Lower lobe of right lung (tissue), 2 donors: ENCODE measurements at regions not wholly inside any gene's neighbourhood (a gene's known extent, or its start where the extent isn't known, plus 50 kb on each side); places are given as distances from the start of the nearest gene placed in this dataset.
A peak's percentile ranks its signal among the peaks of the same experiment; 100 is the strongest.

ENCODE experiments used
- ATAC-seq, 2 donors: fragments of 200-7000 bp; cut with Tn5 transposase; one replicate each; pipeline ENCODE4 v1.9.1; 2020 to 2022; ENCODE audit warnings: mild to moderate bottlenecking in 2 of 2, moderate library complexity in 2 of 2
- DNase-seq: peaks from one replicate; pipeline ENCODE4 v3.0.0-alpha.2; 2020
- H3K27ac ChIP-seq: fragments of 200-600 bp; one replicate; pipeline ENCODE4 v1.8.0; 2022
- H3K27me3 ChIP-seq: fragments of 200-600 bp; one replicate; pipeline ENCODE4 v1.8.0; 2022; ENCODE audit warnings: low read depth
- H3K36me3 ChIP-seq: fragments of 200-600 bp; one replicate; pipeline ENCODE4 v1.8.0; 2022; ENCODE audit warnings: mild to moderate bottlenecking
- H3K4me1 ChIP-seq: fragments of 200-600 bp; one replicate; pipeline ENCODE4 v1.8.0; 2022
- H3K4me3 ChIP-seq: fragments of 200-600 bp; one replicate; pipeline ENCODE4 v1.8.0; 2022; ENCODE audit warnings: mild to moderate bottlenecking
- H3K9me3 ChIP-seq: fragments of 200-600 bp; one replicate; pipeline ENCODE4 v1.8.0; 2022
- intact Hi-C: fragments of 100-400 bp; cut with DNase I; formaldehyde crosslinking; loops from one replicate; pipeline ENCODE4 v1.11.0; 2022
- TF ChIP-seq, protein P1 (sequence below): fragments of 200-600 bp; IDR thresholded peaks from one replicate; pipeline ENCODE4 v1.8.0; 2022; ENCODE audit warnings: antibody characterized with exemption, mild to moderate bottlenecking
- donor health status: DM: no; HTN: yes; CAD: no; lungs with severe emphysema.

DNA sequence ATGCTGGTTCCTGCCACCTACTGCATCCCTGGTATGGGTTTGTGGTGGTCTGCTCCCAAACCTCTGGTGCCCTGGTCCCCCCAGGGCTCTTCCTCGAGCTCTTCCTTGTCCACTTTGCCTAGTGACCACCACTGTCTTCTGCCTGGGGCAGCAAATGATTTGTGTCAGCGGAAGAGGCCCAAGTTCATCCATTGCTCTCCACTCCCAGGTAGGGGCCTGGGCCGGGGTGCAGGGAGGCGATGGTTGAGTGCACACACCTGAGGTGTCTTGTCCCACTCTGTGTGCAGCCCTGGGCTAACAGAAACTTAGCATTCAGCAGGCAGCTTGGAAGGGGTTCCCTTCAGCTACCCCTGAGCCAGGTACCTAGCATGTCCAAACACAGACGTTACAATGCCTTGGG is 75.6 kb upstream of the SOX3 start:
- no peaks in the 10 kb centered on the region for H3K36me3 ChIP-seq
- H3K9me3 ChIP-seq: no peaks in the 10 kb centered on the region
- H3K4me3 ChIP-seq: no peak overlapping the region
- intact Hi-C loops: no loop called here
- ATAC-seq (no peak), DNase-seq (no peak)
- no peaks in the 10 kb centered on the region for H3K27me3 ChIP-seq
- no peak overlapping the region for H3K27ac ChIP-seq
- no peaks in the 10 kb centered on the region for H3K4me1 ChIP-seq
- TF ChIP-seq, protein P1, sequence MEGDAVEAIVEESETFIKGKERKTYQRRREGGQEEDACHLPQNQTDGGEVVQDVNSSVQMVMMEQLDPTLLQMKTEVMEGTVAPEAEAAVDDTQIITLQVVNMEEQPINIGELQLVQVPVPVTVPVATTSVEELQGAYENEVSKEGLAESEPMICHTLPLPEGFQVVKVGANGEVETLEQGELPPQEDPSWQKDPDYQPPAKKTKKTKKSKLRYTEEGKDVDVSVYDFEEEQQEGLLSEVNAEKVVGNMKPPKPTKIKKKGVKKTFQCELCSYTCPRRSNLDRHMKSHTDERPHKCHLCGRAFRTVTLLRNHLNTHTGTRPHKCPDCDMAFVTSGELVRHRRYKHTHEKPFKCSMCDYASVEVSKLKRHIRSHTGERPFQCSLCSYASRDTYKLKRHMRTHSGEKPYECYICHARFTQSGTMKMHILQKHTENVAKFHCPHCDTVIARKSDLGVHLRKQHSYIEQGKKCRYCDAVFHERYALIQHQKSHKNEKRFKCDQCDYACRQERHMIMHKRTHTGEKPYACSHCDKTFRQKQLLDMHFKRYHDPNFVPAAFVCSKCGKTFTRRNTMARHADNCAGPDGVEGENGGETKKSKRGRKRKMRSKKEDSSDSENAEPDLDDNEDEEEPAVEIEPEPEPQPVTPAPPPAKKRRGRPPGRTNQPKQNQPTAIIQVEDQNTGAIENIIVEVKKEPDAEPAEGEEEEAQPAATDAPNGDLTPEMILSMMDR: no peak

DNA sequence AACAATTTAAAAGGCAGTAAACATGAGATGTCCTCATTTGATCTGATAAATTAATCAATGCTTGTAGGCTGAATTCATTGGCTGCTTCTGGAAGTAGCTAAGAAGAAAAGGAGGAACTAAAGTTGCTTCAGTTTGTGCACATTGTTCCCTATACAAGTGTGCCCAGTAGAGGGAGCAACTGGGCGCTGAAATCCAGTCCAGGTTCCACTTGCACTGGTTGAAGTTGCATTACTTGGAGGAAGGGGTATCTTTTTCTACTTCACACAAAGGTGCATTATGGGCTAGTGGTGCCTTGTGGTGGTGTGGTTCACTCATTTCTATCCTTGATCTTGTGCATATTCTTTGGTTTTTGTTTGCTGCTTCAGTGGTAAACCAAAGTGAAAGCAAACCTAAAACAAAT is 67.9 kb upstream of the SOX3 start:
- Histone ChIP-seq H3K9me3 (no peaks in the 10 kb centered on the region), H3K36me3 (no peaks in the 10 kb centered on the region), H3K27ac (no peak overlapping the region), H3K4me1 (no peaks in the 10 kb centered on the region), H3K4me3 (no peak overlapping the region), H3K27me3 (no peaks in the 10 kb centered on the region)
- ATAC-seq (peak; percentile 56 to 80), DNase-seq (no peak)
- TF ChIP-seq, protein P1: peak; percentile 52
- intact Hi-C loops: no loop called here

DNA sequence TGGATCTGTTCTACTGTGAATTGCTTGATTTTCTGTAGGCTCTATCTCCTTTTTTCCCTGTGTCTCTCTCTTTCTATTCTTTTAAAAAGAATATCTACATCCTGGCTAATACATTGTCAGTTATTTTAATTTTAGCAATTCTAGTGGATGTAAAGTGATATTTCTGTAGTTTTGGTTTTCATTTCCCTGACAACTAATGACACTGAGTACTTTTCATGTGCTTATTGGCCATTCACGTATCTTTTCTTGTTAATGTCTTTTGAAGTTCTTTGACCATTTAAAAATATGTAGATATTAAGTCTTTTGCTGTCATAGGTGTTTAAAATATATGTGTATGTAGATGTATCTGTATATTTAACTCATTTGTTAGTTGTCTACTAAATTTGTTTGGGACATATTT is 59.0 kb upstream of the SOX3 start:
- ATAC-seq: no peak
- no peak for DNase-seq
- H3K4me3 ChIP-seq: no peak overlapping the region
- H3K9me3 ChIP-seq: no peaks in the 10 kb centered on the region
- TF ChIP-seq, protein P1: no peak
- H3K27me3 ChIP-seq: no peaks in the 10 kb centered on the region
- no peaks in the 10 kb centered on the region for H3K4me1 ChIP-seq
- intact Hi-C loops: no loop called here
- H3K27ac ChIP-seq: no peak overlapping the region
- no peaks in the 10 kb centered on the region for H3K36me3 ChIP-seq
